ENCODE measurements at regions not wholly inside any gene's neighbourhood (a gene's known extent, or its start where the extent isn't known, plus 50 kb on each side); places are given as distances from the start of the nearest gene placed in this dataset.

DNA sequence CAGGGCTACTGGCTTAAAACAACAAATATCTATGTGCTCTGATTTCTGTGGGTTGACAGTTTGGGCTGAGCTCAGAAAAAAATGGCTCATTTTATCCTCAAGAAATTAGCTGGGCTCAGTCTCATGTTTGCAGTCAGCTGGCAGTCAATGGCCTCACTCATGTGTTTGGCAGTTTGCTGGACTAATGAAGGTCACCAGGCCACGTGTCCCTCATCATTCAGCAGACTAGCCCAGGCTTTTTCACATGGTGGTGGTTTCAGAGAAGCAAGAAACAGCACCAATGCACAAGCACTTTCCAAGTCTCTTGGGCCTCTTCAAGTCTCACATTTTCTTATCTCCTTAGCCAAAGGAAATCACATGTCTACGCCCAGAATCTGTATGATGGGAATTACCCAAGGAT lies 478.3 kb upstream of the PPP2R3A start:
- TF ChIP-seq RAD21 (IDR thresholded peaks at IDR 0.05; ENCODE audit: low read depth): no peak
- no peak for TF ChIP-seq FOXM1 (IDR thresholded peaks at IDR 0.05; ENCODE audit: borderline replicate concordance, low read depth)
- TF ChIP-seq TCF12 (IDR thresholded peaks at IDR 0.05; ENCODE audit: low read depth): no peak
- TF ChIP-seq ZBTB7A (IDR thresholded peaks at IDR 0.05; ENCODE audit: low read depth): no peak
- TF ChIP-seq TAF1 (IDR thresholded peaks at IDR 0.05; ENCODE audit: low read depth): no peak
- TF ChIP-seq CREB1 (IDR thresholded peaks at IDR 0.05; ENCODE audit: low read depth): no peak
- TF ChIP-seq, protein P1, sequence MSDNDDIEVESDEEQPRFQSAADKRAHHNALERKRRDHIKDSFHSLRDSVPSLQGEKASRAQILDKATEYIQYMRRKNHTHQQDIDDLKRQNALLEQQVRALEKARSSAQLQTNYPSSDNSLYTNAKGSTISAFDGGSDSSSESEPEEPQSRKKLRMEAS (IDR thresholded peaks at IDR 0.05): no peak
- no peak for TF ChIP-seq YY1 (IDR thresholded peaks at IDR 0.05; ENCODE audit: low read depth)
- no peak for TF ChIP-seq EP300 (IDR thresholded peaks at IDR 0.05; ENCODE audit: borderline replicate concordance)
- TF ChIP-seq, protein P2, sequence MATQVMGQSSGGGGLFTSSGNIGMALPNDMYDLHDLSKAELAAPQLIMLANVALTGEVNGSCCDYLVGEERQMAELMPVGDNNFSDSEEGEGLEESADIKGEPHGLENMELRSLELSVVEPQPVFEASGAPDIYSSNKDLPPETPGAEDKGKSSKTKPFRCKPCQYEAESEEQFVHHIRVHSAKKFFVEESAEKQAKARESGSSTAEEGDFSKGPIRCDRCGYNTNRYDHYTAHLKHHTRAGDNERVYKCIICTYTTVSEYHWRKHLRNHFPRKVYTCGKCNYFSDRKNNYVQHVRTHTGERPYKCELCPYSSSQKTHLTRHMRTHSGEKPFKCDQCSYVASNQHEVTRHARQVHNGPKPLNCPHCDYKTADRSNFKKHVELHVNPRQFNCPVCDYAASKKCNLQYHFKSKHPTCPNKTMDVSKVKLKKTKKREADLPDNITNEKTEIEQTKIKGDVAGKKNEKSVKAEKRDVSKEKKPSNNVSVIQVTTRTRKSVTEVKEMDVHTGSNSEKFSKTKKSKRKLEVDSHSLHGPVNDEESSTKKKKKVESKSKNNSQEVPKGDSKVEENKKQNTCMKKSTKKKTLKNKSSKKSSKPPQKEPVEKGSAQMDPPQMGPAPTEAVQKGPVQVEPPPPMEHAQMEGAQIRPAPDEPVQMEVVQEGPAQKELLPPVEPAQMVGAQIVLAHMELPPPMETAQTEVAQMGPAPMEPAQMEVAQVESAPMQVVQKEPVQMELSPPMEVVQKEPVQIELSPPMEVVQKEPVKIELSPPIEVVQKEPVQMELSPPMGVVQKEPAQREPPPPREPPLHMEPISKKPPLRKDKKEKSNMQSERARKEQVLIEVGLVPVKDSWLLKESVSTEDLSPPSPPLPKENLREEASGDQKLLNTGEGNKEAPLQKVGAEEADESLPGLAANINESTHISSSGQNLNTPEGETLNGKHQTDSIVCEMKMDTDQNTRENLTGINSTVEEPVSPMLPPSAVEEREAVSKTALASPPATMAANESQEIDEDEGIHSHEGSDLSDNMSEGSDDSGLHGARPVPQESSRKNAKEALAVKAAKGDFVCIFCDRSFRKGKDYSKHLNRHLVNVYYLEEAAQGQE (IDR thresholded peaks at IDR 0.05; ENCODE audit: low read depth): no peak
- TF ChIP-seq, protein P3, sequence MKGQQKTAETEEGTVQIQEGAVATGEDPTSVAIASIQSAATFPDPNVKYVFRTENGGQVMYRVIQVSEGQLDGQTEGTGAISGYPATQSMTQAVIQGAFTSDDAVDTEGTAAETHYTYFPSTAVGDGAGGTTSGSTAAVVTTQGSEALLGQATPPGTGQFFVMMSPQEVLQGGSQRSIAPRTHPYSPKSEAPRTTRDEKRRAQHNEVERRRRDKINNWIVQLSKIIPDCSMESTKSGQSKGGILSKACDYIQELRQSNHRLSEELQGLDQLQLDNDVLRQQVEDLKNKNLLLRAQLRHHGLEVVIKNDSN (IDR thresholded peaks at IDR 0.05): no peak
- no peak for TF ChIP-seq TEAD4 (IDR thresholded peaks at IDR 0.05)
- no peak for TF ChIP-seq EGR1 (IDR thresholded peaks at IDR 0.05)
- TF ChIP-seq NFIC (IDR thresholded peaks at IDR 0.05): no peak
- no peak for TF ChIP-seq CEBPB (IDR thresholded peaks at IDR 0.05)

DNA sequence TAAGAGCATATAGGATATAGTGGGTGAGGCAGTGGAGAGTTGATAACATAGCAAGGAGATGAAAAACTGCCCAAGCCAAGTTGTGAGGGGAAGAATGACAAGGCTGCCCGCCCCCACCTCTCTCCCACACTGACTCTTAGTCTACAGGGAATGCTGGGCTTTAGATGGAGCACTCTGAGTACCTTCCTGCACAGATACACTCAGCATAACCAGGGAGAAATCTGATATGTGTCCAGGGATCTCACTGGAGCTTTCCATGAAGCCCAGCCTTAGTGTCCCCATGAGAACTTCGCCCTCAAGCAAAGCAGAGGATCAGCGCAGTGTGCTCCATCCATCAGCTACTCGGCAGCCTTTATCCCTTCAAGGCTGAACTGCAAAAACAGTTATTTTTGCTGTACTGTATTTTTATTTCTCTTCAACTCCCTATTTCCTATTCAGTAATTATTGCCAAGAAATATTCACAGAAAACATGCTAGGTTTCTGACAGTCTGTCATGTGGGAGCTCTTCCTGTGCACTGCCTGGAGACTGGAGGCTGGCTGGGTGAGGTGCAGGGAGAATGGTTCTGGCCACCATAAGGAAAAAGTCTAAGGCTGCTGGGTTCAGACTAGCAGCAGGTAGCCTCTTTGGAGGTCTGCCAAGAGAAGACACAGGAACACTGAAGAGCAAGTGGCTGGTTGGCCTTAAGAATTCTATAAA lies 475.2 kb upstream of the PPP2R3A start:
- TF ChIP-seq EGR1 (IDR thresholded peaks at IDR 0.05) (no peak), TEAD4 (IDR thresholded peaks at IDR 0.05) (no peak), TAF1 (IDR thresholded peaks at IDR 0.05; ENCODE audit: low read depth) (no peak), RAD21 (IDR thresholded peaks at IDR 0.05; ENCODE audit: low read depth) (no peak), ZBTB7A (IDR thresholded peaks at IDR 0.05; ENCODE audit: low read depth) (no peak), CREB1 (IDR thresholded peaks at IDR 0.05; ENCODE audit: low read depth) (no peak), YY1 (IDR thresholded peaks at IDR 0.05; ENCODE audit: low read depth) (no peak), EP300 (IDR thresholded peaks at IDR 0.05; ENCODE audit: borderline replicate concordance) (no peak), CEBPB (IDR thresholded peaks at IDR 0.05) (no peak), NFIC (IDR thresholded peaks at IDR 0.05) (no peak), FOXM1 (IDR thresholded peaks at IDR 0.05; ENCODE audit: borderline replicate concordance, low read depth) (no peak)
- TF ChIP-seq, protein P3 (IDR thresholded peaks at IDR 0.05): no peak
- TF ChIP-seq, protein P2 (IDR thresholded peaks at IDR 0.05; ENCODE audit: low read depth): no peak
- TF ChIP-seq, protein P1 (IDR thresholded peaks at IDR 0.05): no peak

DNA sequence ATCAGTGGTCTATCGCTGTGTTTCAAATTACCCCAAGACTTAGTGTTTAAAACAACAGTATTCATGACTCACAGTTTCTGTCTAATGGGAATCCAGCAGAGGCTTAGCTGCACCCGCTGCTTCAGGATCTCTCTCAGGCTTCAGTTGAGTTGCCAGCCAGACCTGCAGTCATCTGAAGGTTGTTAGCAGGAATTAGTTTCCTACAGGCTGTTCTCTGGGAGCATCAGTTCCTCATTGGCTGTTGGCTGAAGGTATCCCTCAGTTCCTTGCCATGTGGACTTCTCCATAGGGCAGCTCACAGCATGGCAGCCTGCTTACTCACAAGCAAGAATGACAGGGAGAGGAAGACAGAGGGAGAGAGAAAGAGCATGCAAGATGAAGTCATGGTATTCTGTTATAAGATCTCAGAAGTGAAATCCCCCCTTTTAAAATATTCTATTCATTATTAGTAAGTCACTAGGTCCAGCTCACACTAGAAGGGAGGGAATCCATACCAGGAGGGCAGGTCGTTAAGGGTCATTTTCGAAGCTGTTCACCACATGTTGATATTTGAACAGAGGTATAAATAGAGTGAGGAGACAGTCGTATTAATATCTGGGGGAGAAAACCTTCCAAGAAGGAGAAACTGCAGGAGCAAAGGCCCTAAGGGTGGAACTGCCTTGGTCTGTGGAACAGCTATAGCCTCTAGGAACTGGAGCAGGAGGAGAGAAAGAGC lies 473.9 kb upstream of the PPP2R3A start:
- TF ChIP-seq, protein P3 (IDR thresholded peaks at IDR 0.05): no peak
- TF ChIP-seq TEAD4 (IDR thresholded peaks at IDR 0.05) (no peak), EP300 (IDR thresholded peaks at IDR 0.05; ENCODE audit: borderline replicate concordance) (no peak), TCF12 (IDR thresholded peaks at IDR 0.05; ENCODE audit: low read depth) (no peak), YY1 (IDR thresholded peaks at IDR 0.05; ENCODE audit: low read depth) (no peak), RAD21 (IDR thresholded peaks at IDR 0.05; ENCODE audit: low read depth) (no peak), FOXM1 (IDR thresholded peaks at IDR 0.05; ENCODE audit: borderline replicate concordance, low read depth) (no peak), NFIC (IDR thresholded peaks at IDR 0.05) (no peak), TAF1 (IDR thresholded peaks at IDR 0.05; ENCODE audit: low read depth) (no peak), ZBTB7A (IDR thresholded peaks at IDR 0.05; ENCODE audit: low read depth) (no peak), EGR1 (IDR thresholded peaks at IDR 0.05) (no peak), CREB1 (IDR thresholded peaks at IDR 0.05; ENCODE audit: low read depth) (no peak)
- TF ChIP-seq, protein P2 (IDR thresholded peaks at IDR 0.05; ENCODE audit: low read depth): no peak
- TF ChIP-seq, protein P1 (IDR thresholded peaks at IDR 0.05): no peak

Measured in Ishikawa (cell line).